Activated B cell treated with CpG ODN at 0.5 μM for 24 hours (primary cell): ENCODE measurements at regions not wholly inside any gene's neighbourhood (a gene's known extent, or its start where the extent isn't known, plus 50 kb on each side); places are given as distances from the start of the nearest gene placed in this dataset.

Experiments
- ATAC-seq: fragments of 200-7000 bp; cut with Tn5 transposase; one replicate; pipeline ENCODE4 v1.10.0; 2021; ENCODE audit warnings: low read depth, mild to moderate bottlenecking, moderate library complexity
- CTCF ChIA-PET: fragments of 350-600 bp; sonication (Branson Sonifier 250); formaldehyde crosslinking; loops from one replicate; lab custom pipeline; 2021; ENCODE audit warnings: antibody characterized with exemption; lab: Charles Lee
- POLR2A ChIA-PET: fragments of 350-600 bp; sonication (Branson Sonifier 250); formaldehyde crosslinking; loops from one replicate; lab custom pipeline; 2021; ENCODE audit warnings: antibody characterized with exemption; lab: Charles Lee
- DNase-seq: peaks from one replicate; pipeline ENCODE4 v3.0.0; 2022
- H3K27ac Mint-ChIP-seq: one replicate; pipeline ENCODE4 v1.8.0; 2020; ENCODE audit warnings: mixed read lengths
- H3K27me3 Mint-ChIP-seq: one replicate; pipeline ENCODE4 v1.8.0; 2021; ENCODE audit warnings: mixed read lengths
- H3K36me3 Mint-ChIP-seq: one replicate; pipeline ENCODE4 v1.8.0; 2021; ENCODE audit warnings: low read depth, mixed read lengths
- H3K4me1 Mint-ChIP-seq: one replicate; pipeline ENCODE4 v1.8.0; 2021; ENCODE audit warnings: mixed read lengths
- H3K4me3 Mint-ChIP-seq: one replicate; pipeline ENCODE4 v1.8.0; 2020; ENCODE audit warnings: mild to moderate bottlenecking, mixed read lengths
- H3K9me3 Mint-ChIP-seq: one replicate; pipeline ENCODE4 v1.8.0; 2020; ENCODE audit warnings: mixed read lengths
- intact Hi-C: fragments of 100-400 bp; cut with micrococcal nuclease; formaldehyde crosslinking; loops from one replicate; pipeline ENCODE4 v1.15.1; 2024
- TF ChIP-seq, protein P1 (sequence below): fragments of 200-600 bp; IDR thresholded peaks from one replicate; pipeline ENCODE4 v1.8.0; 2022; ENCODE audit warnings: antibody characterized with exemption, mild to moderate bottlenecking

DNA sequence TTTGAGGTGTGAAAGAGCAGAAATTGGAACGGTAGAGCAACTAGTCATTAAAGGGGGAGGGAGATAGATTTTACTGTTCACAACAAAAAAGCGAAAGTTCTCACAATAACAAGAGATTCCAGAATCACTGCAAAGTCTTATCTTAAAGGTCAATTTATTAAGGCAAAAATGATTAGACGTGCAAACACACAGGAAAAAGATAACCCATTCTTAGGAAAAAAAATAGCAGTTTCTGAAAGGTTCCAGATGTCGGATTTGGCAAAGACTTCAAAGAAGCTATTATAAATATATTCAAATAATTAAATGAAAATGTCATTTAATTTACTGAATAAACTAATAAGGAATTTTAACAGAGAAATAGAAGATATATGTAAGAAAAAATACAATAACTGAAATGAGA, 70.8 kb upstream of the GNAI1 start:
- no peak for ATAC-seq
- Mint-ChIP-seq H3K4me1 (no peaks in the 10 kb centered on the region), H3K36me3 (no peaks in the 10 kb centered on the region), H3K27me3 (no peaks in the 10 kb centered on the region), H3K9me3 (no peaks in the 10 kb centered on the region), H3K4me3 (no peak overlapping the region), H3K27ac (no peak overlapping the region)
- ChIA-PET CTCF (no interaction called here), POLR2A (no interaction called here)
- DNase-seq: no peak
- TF ChIP-seq, protein P1, sequence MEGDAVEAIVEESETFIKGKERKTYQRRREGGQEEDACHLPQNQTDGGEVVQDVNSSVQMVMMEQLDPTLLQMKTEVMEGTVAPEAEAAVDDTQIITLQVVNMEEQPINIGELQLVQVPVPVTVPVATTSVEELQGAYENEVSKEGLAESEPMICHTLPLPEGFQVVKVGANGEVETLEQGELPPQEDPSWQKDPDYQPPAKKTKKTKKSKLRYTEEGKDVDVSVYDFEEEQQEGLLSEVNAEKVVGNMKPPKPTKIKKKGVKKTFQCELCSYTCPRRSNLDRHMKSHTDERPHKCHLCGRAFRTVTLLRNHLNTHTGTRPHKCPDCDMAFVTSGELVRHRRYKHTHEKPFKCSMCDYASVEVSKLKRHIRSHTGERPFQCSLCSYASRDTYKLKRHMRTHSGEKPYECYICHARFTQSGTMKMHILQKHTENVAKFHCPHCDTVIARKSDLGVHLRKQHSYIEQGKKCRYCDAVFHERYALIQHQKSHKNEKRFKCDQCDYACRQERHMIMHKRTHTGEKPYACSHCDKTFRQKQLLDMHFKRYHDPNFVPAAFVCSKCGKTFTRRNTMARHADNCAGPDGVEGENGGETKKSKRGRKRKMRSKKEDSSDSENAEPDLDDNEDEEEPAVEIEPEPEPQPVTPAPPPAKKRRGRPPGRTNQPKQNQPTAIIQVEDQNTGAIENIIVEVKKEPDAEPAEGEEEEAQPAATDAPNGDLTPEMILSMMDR: no peak
- intact Hi-C loops: loop anchor here (5.0 kb wide), 1 partner anchor 328 kb away; no protein-coding TSS in a partner anchor

DNA sequence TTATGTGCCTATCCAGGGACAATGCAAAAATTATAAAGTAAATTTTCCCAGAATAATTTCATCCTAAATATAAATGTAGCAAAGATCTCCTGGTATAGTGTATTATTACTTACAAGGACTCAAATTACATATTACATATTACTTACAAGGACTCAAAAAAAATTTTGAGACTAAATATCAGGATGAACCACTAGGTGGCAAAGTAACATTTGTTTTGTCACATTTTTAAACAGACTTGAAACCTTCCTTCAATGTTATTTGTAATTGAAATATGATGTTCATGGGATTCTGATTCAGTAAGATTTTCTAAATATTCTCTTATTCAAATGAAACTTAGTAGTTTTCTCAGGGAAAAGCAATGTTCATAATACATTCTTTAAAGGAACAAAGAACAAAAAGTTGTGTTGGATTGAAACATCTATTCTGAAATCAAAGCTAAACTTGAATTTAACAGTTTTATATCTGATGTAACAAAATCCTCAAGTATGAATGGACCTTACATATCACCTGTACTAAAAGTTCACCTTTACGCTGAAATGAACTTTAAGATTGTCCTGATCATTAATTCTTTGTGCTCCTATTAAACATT, 74.3 kb upstream of the GNAI1 start:
- DNase-seq (no peak), ATAC-seq (no peak)
- intact Hi-C loops: loop anchor here (1.0 to 5.0 kb wide), 2 partner anchors 332 to 599 kb away; no protein-coding TSS in a partner anchor
- Mint-ChIP-seq H3K36me3 (no peaks in the 10 kb centered on the region), H3K27ac (no peak overlapping the region), H3K27me3 (no peaks in the 10 kb centered on the region), H3K9me3 (no peaks in the 10 kb centered on the region), H3K4me3 (no peak overlapping the region), H3K4me1 (no peaks in the 10 kb centered on the region)
- TF ChIP-seq, protein P1: no peak
- POLR2A ChIA-PET: no interaction called here
- CTCF ChIA-PET: no interaction called here

DNA sequence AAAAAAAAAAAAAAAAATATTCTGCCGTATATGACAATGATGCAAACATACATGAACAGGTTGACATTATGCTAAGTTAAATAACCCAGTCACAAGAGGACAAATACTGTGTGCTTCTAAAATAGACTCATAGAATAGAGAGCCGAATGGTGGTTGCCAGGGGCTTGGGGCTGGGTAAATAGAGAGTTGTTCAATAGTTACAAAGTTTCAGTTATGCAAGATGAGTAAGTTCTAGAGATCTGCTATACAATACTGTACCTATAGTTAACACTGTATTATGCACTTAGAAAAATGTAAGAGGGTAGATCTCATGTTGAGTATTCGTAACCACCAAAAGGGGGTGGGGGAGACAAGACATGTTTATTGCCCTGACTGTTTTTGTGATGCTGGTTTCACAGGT, 77.1 kb upstream of the GNAI1 start:
- no peaks in the 10 kb centered on the region for H3K36me3 Mint-ChIP-seq
- H3K4me3 Mint-ChIP-seq: no peak overlapping the region
- H3K27me3 Mint-ChIP-seq: no peaks in the 10 kb centered on the region
- ATAC-seq (no peak), DNase-seq (no peak)
- TF ChIP-seq, protein P1: no peak
- no peaks in the 10 kb centered on the region for H3K4me1 Mint-ChIP-seq
- CTCF ChIA-PET: no interaction called here
- intact Hi-C loops: no loop called here
- H3K27ac Mint-ChIP-seq: no peak overlapping the region
- POLR2A ChIA-PET: no interaction called here
- no peaks in the 10 kb centered on the region for H3K9me3 Mint-ChIP-seq

DNA sequence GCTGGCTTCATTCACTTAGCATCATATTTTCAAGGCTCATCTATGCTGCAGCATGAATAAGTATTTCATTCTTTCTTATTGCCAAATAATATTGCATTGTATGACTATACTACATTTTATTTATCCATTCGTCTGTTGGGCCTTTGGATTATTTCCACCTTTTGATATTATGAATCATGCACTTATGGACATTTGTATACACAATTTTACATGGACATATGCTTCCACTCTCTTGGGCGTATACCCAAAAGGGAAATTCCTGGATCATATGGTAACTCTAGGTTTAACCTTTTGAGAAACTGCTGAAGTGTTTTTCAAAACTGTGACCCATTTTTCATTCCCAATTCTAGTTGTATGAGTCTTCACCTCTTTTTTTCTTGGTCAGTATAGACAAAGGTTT, 80.3 kb upstream of the GNAI1 start:
- no peaks in the 10 kb centered on the region for H3K27me3 Mint-ChIP-seq
- H3K36me3 Mint-ChIP-seq: no peaks in the 10 kb centered on the region
- H3K4me1 Mint-ChIP-seq: no peaks in the 10 kb centered on the region
- no peaks in the 10 kb centered on the region for H3K9me3 Mint-ChIP-seq
- no peak overlapping the region for H3K27ac Mint-ChIP-seq
- TF ChIP-seq, protein P1: no peak
- ATAC-seq: no peak
- ChIA-PET POLR2A (no interaction called here), CTCF (no interaction called here)
- intact Hi-C loops: no loop called here
- no peak for DNase-seq
- no peak overlapping the region for H3K4me3 Mint-ChIP-seq

DNA sequence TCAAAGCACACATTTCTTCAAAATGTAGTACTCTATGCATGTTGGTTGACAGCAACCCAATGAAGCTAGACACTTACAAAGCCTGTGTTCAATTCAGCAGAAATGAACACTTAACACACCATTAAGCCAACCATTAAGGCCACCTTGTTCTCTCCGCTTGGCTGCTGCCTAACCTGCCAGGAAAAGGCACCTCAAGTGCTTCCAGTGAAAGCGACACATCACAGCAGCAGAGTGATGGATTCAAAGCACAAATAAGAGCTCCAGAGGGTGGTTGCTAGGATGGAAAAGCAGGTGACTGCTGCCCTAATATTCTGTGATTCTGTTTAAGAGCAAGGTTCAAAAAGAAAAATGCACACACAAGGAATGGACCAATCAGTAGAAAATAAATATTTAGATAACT, 81.5 kb upstream of the GNAI1 start:
- Mint-ChIP-seq H3K36me3 (no peaks in the 10 kb centered on the region), H3K27me3 (no peaks in the 10 kb centered on the region), H3K27ac (no peak overlapping the region), H3K4me1 (no peaks in the 10 kb centered on the region), H3K9me3 (no peaks in the 10 kb centered on the region), H3K4me3 (no peak overlapping the region)
- DNase-seq (no peak), ATAC-seq (no peak)
- ChIA-PET POLR2A (no interaction called here), CTCF (no interaction called here)
- TF ChIP-seq, protein P1: no peak
- intact Hi-C loops: no loop called here
